GM12875 (cell line): ENCODE measurements at regions not wholly inside any gene's neighbourhood (a gene's known extent, or its start where the extent isn't known, plus 50 kb on each side); places are given as distances from the start of the nearest gene placed in this dataset.

Experiments used
- H3K4me3 ChIP-seq: one replicate; pipeline ENCODE4 v1.5.1; 2011; ENCODE audit warnings: low read depth, low read length, control low read depth
- TF ChIP-seq, protein P1 (sequence below): IDR thresholded peaks from 2 replicates; pipeline ENCODE4 v1.5.1; 2011; ENCODE audit warnings: low read depth, mild to moderate bottlenecking, control low read depth, inconsistent platforms, low read length, moderate library complexity, borderline replicate concordance; ENCODE audit not compliant: insufficient read depth

- H3K4me3 ChIP-seq: no peak overlapping the region
- TF ChIP-seq, protein P1, sequence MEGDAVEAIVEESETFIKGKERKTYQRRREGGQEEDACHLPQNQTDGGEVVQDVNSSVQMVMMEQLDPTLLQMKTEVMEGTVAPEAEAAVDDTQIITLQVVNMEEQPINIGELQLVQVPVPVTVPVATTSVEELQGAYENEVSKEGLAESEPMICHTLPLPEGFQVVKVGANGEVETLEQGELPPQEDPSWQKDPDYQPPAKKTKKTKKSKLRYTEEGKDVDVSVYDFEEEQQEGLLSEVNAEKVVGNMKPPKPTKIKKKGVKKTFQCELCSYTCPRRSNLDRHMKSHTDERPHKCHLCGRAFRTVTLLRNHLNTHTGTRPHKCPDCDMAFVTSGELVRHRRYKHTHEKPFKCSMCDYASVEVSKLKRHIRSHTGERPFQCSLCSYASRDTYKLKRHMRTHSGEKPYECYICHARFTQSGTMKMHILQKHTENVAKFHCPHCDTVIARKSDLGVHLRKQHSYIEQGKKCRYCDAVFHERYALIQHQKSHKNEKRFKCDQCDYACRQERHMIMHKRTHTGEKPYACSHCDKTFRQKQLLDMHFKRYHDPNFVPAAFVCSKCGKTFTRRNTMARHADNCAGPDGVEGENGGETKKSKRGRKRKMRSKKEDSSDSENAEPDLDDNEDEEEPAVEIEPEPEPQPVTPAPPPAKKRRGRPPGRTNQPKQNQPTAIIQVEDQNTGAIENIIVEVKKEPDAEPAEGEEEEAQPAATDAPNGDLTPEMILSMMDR: no peak
Observed at GRCh38 chr15:53404930-53405493, 354.5 kb downstream of the WDR72 start.

GRCh38 chr15:53401503-53401902 lies 358.0 kb downstream of the WDR72 start:
- H3K4me3 ChIP-seq: no peak overlapping the region
- TF ChIP-seq, protein P1: no peak

DNA sequence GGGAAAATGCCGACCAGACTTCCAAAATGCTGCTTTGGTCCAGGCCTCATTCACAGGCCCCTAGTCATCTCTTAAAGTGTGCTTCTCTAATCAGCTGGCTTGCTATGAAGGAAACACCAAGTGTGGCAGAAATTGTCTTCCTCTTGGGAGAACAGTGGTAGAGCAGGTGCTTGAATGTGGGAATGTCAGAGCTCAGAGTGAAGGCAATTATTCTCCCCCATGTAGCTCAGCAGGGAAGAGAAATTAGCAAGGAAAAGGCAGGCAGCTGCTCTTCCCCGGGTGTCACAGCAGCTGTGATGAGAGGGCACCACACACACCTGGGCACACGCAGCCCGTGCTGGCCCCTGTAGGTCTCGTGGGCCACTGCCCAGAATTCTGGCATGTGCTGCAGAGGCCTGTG lies 358.5 kb downstream of the WDR72 start:
- H3K4me3 ChIP-seq: no peak overlapping the region
- TF ChIP-seq, protein P1: no peak

DNA sequence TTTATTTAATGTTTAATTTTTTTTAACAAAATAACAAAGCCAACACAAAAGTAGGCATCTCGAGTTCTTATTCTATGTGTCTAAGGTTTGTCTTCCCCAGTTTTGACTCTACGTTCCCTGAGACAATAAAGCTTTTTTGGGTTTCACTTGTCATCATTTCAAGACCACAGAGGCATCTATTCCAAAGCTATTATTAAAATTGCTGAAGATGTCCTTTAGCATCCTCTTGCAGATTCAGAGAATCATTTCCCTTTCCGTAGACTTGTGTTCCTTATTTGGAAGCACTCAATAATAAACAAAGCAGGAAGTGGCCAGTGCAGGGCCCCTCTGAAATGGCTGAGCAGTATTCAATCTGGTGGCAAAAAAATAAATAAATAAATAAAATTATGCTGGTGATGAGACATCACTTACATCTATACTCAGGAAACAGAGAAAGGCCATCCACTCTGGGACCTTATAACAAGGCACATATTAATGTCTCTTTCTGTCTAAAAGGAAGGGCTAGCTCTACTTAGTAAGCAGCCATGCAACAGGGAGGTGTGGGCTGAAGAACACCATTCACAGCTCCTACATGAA lies 362.3 kb downstream of the WDR72 start:
- TF ChIP-seq, protein P1: no peak
- no peak overlapping the region for H3K4me3 ChIP-seq

- no peak overlapping the region for H3K4me3 ChIP-seq
- TF ChIP-seq, protein P1: no peak
Observed at GRCh38 chr15:53395871-53396270, 363.6 kb downstream of the WDR72 start.

DNA sequence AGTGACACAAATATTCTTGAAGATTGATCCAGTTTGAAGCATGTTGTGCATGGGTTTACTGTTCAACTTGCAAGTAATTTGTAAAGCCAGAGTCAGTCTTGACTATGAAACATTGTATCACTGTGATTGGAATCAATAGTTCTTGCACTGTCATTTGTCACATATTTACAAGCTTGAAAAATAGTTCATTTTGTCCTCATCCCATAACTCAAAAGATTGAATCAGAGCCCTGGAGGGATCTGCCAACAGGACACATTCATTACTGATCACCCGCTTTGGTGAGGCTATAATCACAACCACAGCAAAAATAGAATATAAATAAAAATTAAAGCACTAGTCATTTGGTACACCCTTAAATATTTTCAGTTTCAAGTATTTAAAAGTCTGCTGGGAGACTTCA lies 368.9 kb downstream of the WDR72 start:
- TF ChIP-seq, protein P1: no peak
- H3K4me3 ChIP-seq: no peak overlapping the region
